ENCODE measurements at regions not wholly inside any gene's neighbourhood (a gene's known extent, or its start where the extent isn't known, plus 50 kb on each side); places are given as distances from the start of the nearest gene placed in this dataset.

GRCh38 chr9:116087751-116088194 is 65.8 kb upstream of the PAPPA start:
- TF ChIP-seq CTCF (IDR thresholded peaks at IDR 0.05; ENCODE audit: borderline replicate concordance, extremely low read depth, low read length, poor library complexity, severe bottlenecking) (no peak), EZH2 (IDR thresholded peaks at IDR 0.05; ENCODE audit: borderline replicate concordance, low read depth, low read length, severe bottlenecking) (no peak)

Data from DND-41 (cell line).